ENCODE measurements at regions not wholly inside any gene's neighbourhood (a gene's known extent, or its start where the extent isn't known, plus 50 kb on each side); places are given as distances from the start of the nearest gene placed in this dataset.

GRCh38 chr2:62313449-62314227 is 117.7 kb downstream of the B3GNT2 start:
- ATAC-seq (no peak), DNase-seq (ENCODE audit: low read depth, low spot score) (no peak)
- H4K20me1 ChIP-seq (ENCODE audit: insufficient read depth), result no peaks in the 10 kb centered on the region
- no peaks in the 10 kb centered on the region for H3K9me2 ChIP-seq (ENCODE audit: insufficient read depth)
- H3K27me3 ChIP-seq (ENCODE audit: insufficient read depth, low read length), result no peaks in the 10 kb centered on the region
- no peak overlapping the region for H3K27ac ChIP-seq (ENCODE audit: low read depth, low read length)
- no peak overlapping the region for H3K9ac ChIP-seq (ENCODE audit: low read length)
- POLR2A ChIA-PET, result no interaction called here
- TF ChIP-seq CTCF (IDR thresholded peaks at IDR 0.05 in 2 of 3, conservative IDR thresholded peaks at IDR 0.05 in 1 of 3; ENCODE audit: borderline replicate concordance in 1 of 3, insufficient read depth in 1 of 3, low read depth in 2 of 3, low read length in 2 of 3) (no peak), EZH2phosphoT487 (IDR thresholded peaks at IDR 0.05; ENCODE audit: borderline replicate concordance) (no peak), EGR1 (IDR thresholded peaks at IDR 0.05; ENCODE audit: low read depth) (no peak), SIN3A (IDR thresholded peaks at IDR 0.05; ENCODE audit: low read depth) (no peak), CEBPB (IDR thresholded peaks at IDR 0.05; ENCODE audit: low read depth) (no peak), EZH2 (IDR thresholded peaks at IDR 0.05) (no peak), ELF1 (IDR thresholded peaks at IDR 0.05; ENCODE audit: borderline replicate concordance, low read depth) (no peak), ZBTB33 (IDR thresholded peaks at IDR 0.05; ENCODE audit: extremely low read depth, insufficient replicate concordance, low read length) (no peak)
- H3K79me2 ChIP-seq (ENCODE audit: insufficient read depth, low read length), result no peaks in the 10 kb centered on the region
- no peak overlapping the region for H2AFZ ChIP-seq (ENCODE audit: low read depth, low read length, poor library complexity, severe bottlenecking)
- intact Hi-C loops (cut with micrococcal nuclease), result no loop called here
- RAD21 ChIA-PET (ENCODE audit: low non-redundant PET in 1 of 2, low total read pairs in 2 of 2, uncharacterized antibody in 2 of 2, unreplicated experiment in 2 of 2), result no interaction called here
- no peak overlapping the region for H3K4me2 ChIP-seq (ENCODE audit: low read length)
- CTCF ChIA-PET, result no interaction called here
- no TSS peak for BruUV-seq (replicated peaks)
- no peak overlapping the region for H3K4me3 ChIP-seq (replicated peaks in 1 of 2; ENCODE audit: low read depth in 1 of 2, low read length in 2 of 2)
- H3K36me3 ChIP-seq (ENCODE audit: control insufficient read depth in 1 of 2, insufficient read depth in 2 of 2, low read length in 2 of 2), result no peaks in the 10 kb centered on the region
- H3K4me1 ChIP-seq (ENCODE audit: control insufficient read depth in 1 of 2, insufficient read depth in 2 of 2, low read length in 2 of 2), result peaks cover 2 to 8% of the 10 kb centered on the region in 2 experiments; a peak in 2 of 4 replicates
- H3K9me3 ChIP-seq (ENCODE audit: control insufficient read depth in 1 of 2, insufficient read depth in 1 of 2, low read depth in 1 of 2, low read length in 2 of 2), result no peaks in the 10 kb centered on the region

Data from HCT116 (cell line).